DND-41 (cell line): ENCODE measurements at regions not wholly inside any gene's neighbourhood (a gene's known extent, or its start where the extent isn't known, plus 50 kb on each side); places are given as distances from the start of the nearest gene placed in this dataset.

Experiments
- EZH2 ChIP-seq: IDR thresholded peaks from 3 replicates; pipeline ENCODE4 v1.6.1; 2012; ENCODE audit warnings: borderline replicate concordance, low read depth, mild to moderate bottlenecking, moderate library complexity, low read length, inconsistent platforms; ENCODE audit not compliant: severe bottlenecking
- TF ChIP-seq, protein P1 (sequence below): IDR thresholded peaks from 2 replicates; pipeline ENCODE4 v1.5.1; 2012; ENCODE audit warnings: borderline replicate concordance, low read length, moderate library complexity, mild to moderate bottlenecking; ENCODE audit not compliant: poor library complexity, severe bottlenecking; ENCODE audit errors: extremely low read depth

DNA sequence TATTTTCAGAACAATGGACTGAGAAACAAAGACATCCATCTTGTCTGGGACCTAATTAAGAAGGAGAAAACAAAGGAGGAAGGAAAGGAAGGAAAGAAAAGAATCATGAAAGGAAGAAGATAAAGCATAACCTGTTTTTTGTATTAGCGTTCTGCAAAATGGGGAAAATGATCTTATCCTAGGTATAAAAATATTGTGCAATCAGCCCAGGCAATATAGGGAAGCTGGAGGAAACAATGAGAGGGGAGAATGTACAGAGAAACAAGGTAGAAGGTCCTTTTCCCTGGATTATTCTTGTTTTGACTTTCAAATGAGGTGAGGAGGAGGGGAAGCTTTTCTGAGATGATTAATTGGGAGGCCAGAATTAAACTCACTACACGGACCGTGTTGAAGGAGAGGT, 177.9 kb downstream of the COX7C start:
- TF ChIP-seq, protein P1, sequence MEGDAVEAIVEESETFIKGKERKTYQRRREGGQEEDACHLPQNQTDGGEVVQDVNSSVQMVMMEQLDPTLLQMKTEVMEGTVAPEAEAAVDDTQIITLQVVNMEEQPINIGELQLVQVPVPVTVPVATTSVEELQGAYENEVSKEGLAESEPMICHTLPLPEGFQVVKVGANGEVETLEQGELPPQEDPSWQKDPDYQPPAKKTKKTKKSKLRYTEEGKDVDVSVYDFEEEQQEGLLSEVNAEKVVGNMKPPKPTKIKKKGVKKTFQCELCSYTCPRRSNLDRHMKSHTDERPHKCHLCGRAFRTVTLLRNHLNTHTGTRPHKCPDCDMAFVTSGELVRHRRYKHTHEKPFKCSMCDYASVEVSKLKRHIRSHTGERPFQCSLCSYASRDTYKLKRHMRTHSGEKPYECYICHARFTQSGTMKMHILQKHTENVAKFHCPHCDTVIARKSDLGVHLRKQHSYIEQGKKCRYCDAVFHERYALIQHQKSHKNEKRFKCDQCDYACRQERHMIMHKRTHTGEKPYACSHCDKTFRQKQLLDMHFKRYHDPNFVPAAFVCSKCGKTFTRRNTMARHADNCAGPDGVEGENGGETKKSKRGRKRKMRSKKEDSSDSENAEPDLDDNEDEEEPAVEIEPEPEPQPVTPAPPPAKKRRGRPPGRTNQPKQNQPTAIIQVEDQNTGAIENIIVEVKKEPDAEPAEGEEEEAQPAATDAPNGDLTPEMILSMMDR = no peak
- TF ChIP-seq EZH2 = no peak
